Activated CD4-positive, alpha-beta T cell treated with anti-CD3 and anti-CD28 coated beads, Interleukin-2, Interleukin-6, amounts not matched to agents 100 ng/mL and 50 ng/mL, durations not matched to agents 16 hours and 8 hours (primary cell): ENCODE measurements at regions not wholly inside any gene's neighbourhood (a gene's known extent, or its start where the extent isn't known, plus 50 kb on each side); places are given as distances from the start of the nearest gene placed in this dataset.
"Not testable (repeated sequence)": the region's sequence is repeated elsewhere in the genome, so short reads cannot be mapped to it uniquely, and the experiment has no call there.

Experiments
- DNase-seq: peaks from one replicate; pipeline ENCODE4 v3.0.0-alpha.2; 2020

- no peak for DNase-seq
Measured at GRCh38 chr5:164145458-164145857, 640.0 kb downstream of the MAT2B start.

GRCh38 chr5:164146223-164146622 is 640.8 kb downstream of the MAT2B start:
- no peak for DNase-seq

- DNase-seq, result no peak
Measured at GRCh38 chr5:164148292-164148691, 642.9 kb downstream of the MAT2B start.

DNA sequence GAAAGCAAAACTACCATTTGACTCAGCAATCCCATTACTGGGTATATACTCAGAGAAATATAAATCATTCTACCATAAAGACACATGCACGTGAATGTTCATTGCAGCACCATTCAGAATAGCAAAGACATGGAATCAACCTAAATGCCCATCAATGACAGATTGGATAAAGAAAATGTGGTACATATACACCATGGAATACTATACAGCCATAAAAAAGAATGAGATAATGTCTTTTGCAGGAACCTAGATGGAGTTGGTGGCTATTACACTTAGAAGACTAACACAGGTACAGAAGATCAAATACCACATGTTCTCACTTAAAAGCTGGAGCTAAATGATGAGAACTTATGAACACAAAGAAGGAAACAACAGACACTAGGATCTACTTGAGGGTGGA is 647.1 kb downstream of the MAT2B start:
- not testable (repeated sequence) for DNase-seq

- DNase-seq, result no peak
Measured at GRCh38 chr5:164153469-164154172, 648.2 kb downstream of the MAT2B start.

GRCh38 chr5:164170814-164171213 is 665.4 kb downstream of the MAT2B start:
- no peak for DNase-seq

GRCh38 chr5:164175083-164175482 is 669.7 kb downstream of the MAT2B start:
- DNase-seq, result no peak

DNA sequence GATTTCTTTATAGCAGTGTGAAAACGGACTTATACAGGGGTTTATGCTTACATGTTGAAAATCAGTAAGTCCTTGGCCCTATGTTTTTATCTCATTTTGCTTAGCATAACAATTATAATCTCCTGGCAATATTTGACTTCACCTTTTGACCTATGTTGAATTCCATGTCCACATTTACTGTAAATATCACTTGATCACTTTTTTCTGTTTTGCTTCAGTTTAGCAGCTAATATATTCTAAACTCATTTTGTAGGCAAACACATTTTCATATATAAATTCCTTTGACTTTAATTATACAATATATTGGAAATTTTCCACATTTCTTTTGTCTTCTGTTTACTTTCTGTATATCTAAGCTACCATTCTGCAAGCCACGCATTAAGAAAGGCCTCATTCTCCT is 674.0 kb downstream of the MAT2B start:
- DNase-seq, result no peak

DNA sequence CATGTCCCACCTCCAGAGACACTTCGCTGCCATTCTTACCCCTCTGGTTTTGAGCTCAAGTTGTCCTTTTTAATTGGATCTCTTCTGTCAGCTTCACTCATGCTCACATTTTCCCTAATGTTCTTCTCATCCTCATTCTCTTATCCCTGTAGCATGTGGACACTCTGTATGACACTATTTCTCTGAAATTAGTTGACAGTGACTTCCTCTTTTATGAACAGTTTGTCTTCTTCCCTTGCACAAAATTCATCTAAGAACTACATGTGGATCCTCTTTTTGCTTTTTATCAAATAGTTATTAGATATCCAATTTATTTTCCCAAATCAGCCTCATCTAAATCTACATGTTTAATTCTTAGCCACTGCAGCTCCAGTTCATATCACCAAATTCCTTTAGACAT is 676.2 kb downstream of the MAT2B start:
- DNase-seq, result no peak

DNA sequence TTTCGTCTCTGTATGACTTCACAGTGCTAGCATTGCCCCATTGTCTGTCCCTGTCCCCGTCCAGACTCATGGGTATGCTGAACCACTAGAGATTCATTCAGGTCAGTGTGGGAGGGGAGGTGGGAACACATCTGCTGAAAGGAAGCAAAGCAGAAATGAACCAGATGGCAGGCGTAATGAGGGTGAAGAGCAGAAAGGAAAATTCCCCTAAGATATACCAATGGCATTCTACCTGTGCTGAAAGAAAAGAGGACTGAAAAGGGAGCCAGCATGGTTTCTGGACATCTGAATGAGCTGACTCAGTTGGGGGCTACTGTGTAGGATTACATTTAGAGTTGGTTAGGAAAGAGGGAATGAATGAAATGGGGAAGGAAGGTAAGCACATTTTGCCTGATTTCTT is 678.7 kb downstream of the MAT2B start:
- DNase-seq, result no peak

DNA sequence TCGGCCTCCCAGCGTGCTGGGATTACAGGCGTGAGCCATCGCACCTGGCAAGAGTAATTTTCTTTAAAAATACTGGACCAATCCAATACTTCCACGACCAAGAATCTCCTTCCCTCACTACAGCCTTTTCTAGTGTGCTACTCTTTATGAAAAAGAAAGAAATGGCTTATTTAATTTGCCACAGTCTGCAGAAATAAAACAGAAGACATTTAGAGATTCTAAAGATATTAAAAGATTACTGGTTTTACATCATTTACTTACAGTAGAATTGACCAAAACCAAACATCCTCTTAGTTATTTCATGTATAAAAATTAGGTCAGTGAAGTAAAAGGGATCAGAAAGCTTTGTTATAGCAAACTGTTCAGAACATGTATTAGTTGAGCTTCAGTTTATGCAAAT is 679.6 kb downstream of the MAT2B start:
- DNase-seq, result no peak

- no peak for DNase-seq
Measured at GRCh38 chr5:164186550-164186949, 681.1 kb downstream of the MAT2B start.

DNA sequence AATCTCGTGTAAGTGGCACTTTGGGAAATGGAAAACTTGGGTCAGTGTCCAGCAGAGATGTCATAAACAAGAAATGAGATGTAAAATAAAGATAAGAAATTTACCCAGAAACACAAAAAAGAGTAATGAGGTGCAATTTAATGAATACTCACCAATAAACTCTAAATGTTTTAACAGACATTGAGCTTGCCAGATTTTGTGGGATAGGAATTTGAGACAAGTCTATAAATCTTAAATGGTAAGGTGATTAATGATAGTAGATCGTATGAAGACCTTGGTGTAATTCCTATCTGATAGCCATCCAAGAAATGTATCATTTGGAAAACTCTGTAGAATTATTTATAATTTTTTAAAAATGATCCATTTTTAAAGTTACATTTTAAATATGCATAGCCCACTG is 682.4 kb downstream of the MAT2B start:
- no peak for DNase-seq

GRCh38 chr5:164188733-164189148 is 683.3 kb downstream of the MAT2B start:
- DNase-seq, result no peak

GRCh38 chr5:164191240-164191639 is 685.8 kb downstream of the MAT2B start:
- DNase-seq, result no peak

- DNase-seq, result no peak
Measured at GRCh38 chr5:164202338-164202737, 696.9 kb downstream of the MAT2B start.

DNA sequence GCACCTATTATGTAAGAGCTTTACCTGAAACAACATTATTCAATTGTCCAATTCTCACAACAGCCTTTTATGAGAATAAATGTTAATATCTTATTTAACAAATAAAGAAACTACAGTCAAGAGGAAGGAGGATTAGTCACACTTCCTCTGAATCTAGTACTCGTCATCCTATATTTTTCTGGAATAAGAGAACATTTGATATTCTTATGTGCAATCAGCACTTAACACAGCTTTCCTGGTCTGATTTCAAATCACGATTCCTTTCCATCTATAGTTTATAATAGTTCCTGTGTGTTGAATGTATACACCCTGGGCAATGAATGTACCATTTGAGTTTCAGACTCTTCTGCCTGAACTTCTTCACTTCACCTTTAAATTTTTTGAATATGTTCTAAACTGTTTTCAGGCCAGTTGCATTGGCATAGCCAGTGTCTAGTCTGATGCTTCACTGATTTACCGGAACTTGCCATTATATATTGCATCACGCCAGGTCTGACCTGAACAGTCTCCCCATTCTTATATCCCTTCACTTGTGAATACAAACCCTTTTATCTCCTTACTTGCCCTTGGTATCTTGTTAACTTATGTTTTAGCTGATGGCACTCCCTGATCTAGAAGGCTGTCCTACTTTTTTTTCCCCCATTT is 698.3 kb downstream of the MAT2B start:
- no peak for DNase-seq

- DNase-seq, result no peak
Measured at GRCh38 chr5:164204338-164204946, 699.0 kb downstream of the MAT2B start.

GRCh38 chr5:164206196-164206595 is 700.8 kb downstream of the MAT2B start:
- DNase-seq, result no peak

- DNase-seq, result no peak
Measured at GRCh38 chr5:164207646-164208045, 702.2 kb downstream of the MAT2B start.

DNA sequence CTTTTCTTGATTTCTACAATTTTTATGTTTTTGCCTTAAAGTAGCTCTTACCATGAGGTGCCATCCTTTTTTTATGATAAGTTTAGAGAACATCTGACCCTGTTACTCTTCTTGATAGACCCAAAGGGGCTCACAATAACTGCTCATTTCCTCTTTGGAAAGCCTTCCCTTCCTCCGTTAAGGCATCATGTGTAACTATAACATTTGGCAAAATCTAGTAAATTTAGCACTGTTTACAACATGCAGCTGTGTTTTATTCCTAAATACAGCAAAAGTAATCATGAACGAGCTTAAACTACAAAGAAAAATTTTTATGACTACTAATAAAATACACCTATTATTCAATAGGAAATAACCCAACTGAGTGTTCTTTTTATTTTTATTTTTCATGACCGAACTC is 705.1 kb downstream of the MAT2B start:
- DNase-seq, result no peak

GRCh38 chr5:164214698-164215097 is 709.3 kb downstream of the MAT2B start:
- no peak for DNase-seq

- DNase-seq, result no peak
Measured at GRCh38 chr5:164217464-164217863, 712.0 kb downstream of the MAT2B start.

GRCh38 chr5:164220522-164220921 is 715.1 kb downstream of the MAT2B start:
- no peak for DNase-seq
